ENCODE measurements at regions not wholly inside any gene's neighbourhood (a gene's known extent, or its start where the extent isn't known, plus 50 kb on each side); places are given as distances from the start of the nearest gene placed in this dataset.
"Not testable (repeated sequence)": the region's sequence is repeated elsewhere in the genome, so short reads cannot be mapped to it uniquely, and the experiment has no call there.

GRCh38 chr10:77740396-77740795, 102.8 kb upstream of the KCNMA1 start:
- not testable (repeated sequence) for DNase-seq (ENCODE audit: low spot score)

- no peak for DNase-seq (ENCODE audit: low spot score)
These were observed 101.0 kb upstream of the KCNMA1 start for GRCh38 chr10:77738496-77739158.

- no peak for DNase-seq (ENCODE audit: low spot score)
These were observed 100.0 kb upstream of the KCNMA1 start for GRCh38 chr10:77737608-77738007.

- not testable (repeated sequence) for DNase-seq (ENCODE audit: low spot score)
These were observed 97.5 kb upstream of the KCNMA1 start for GRCh38 chr10:77735136-77735535.

GRCh38 chr10:77732213-77733003, 94.8 kb upstream of the KCNMA1 start:
- DNase-seq (ENCODE audit: low spot score) = no peak

- no peak for DNase-seq (ENCODE audit: low spot score)
These were observed 89.9 kb upstream of the KCNMA1 start for GRCh38 chr10:77727481-77727880.

- DNase-seq (ENCODE audit: low spot score) = no peak
These were observed 89.1 kb upstream of the KCNMA1 start for GRCh38 chr10:77726732-77727131.

- no peak for DNase-seq (ENCODE audit: low spot score)
These were observed 88.7 kb upstream of the KCNMA1 start for GRCh38 chr10:77726301-77726700.

GRCh38 chr10:77724820-77725219, 87.2 kb upstream of the KCNMA1 start:
- no peak for DNase-seq (ENCODE audit: low spot score)

GRCh38 chr10:77723376-77723775, 85.8 kb upstream of the KCNMA1 start:
- DNase-seq (ENCODE audit: low spot score) = no peak

- not testable (repeated sequence) for DNase-seq (ENCODE audit: low spot score)
These were observed 85.3 kb upstream of the KCNMA1 start for GRCh38 chr10:77722956-77723355.

- DNase-seq (ENCODE audit: low spot score) = no peak
These were observed 84.2 kb upstream of the KCNMA1 start for GRCh38 chr10:77721815-77722214.

GRCh38 chr10:77718957-77719356, 81.3 kb upstream of the KCNMA1 start:
- DNase-seq (ENCODE audit: low spot score) = no peak

- not testable (repeated sequence) for DNase-seq (ENCODE audit: low spot score)
These were observed 80.7 kb upstream of the KCNMA1 start for GRCh38 chr10:77718312-77718711.

GRCh38 chr10:77717336-77717735, 79.7 kb upstream of the KCNMA1 start:
- no peak for DNase-seq (ENCODE audit: low spot score)

- no peak for DNase-seq (ENCODE audit: low spot score)
These were observed 79.1 kb upstream of the KCNMA1 start for GRCh38 chr10:77716458-77717317.

- no peak for DNase-seq (ENCODE audit: low spot score)
These were observed 77.9 kb upstream of the KCNMA1 start for GRCh38 chr10:77715536-77715935.

GRCh38 chr10:77715088-77715487, 77.5 kb upstream of the KCNMA1 start:
- DNase-seq (ENCODE audit: low spot score) = no peak

- no peak for DNase-seq (ENCODE audit: low spot score)
These were observed 76.1 kb upstream of the KCNMA1 start for GRCh38 chr10:77713521-77714280.

GRCh38 chr10:77712207-77712606, 74.6 kb upstream of the KCNMA1 start:
- DNase-seq (ENCODE audit: low spot score) = no peak

GRCh38 chr10:77711683-77712049, 74.1 kb upstream of the KCNMA1 start:
- DNase-seq (ENCODE audit: low spot score) = no peak

Data from activated CD4-positive, alpha-beta T cell treated with anti-CD3 and anti-CD28 coated beads, Interleukin-2, Interleukin-4, amounts not matched to agents 100 ng/mL and 50 ng/mL, durations not matched to agents 16 hours and 8 hours (primary cell).